HepG2 (cell line): ENCODE measurements at regions not wholly inside any gene's neighbourhood (a gene's known extent, or its start where the extent isn't known, plus 50 kb on each side); places are given as distances from the start of the nearest gene placed in this dataset.

Source experiments
- ATAC-seq: fragments of 200-7000 bp; cut with Tn5 transposase; 3 replicates; pipeline ENCODE4 v1.9.1; 2020; ENCODE audit warnings: mild to moderate bottlenecking, moderate library complexity
- BruUV-seq: library from RNA; stranded (reverse); fragments of 400-500 nt; replicated peaks from 2 replicates; lab custom pipeline; 2021; lab: Mats Ljungman, UMichigan
- CTCF ChIA-PET: fragments of 300-600 bp; formaldehyde crosslinking; extraction: SDS; loops from one replicate; lab custom pipeline; 2021; ENCODE audit warnings: low total read pairs, inconsistent platforms, low intra/inter-chr PET ratio; lab: Yijun Ruan, JAX
- POLR2A ChIA-PET: fragments of 350-600 bp; sonication (Branson Sonifier 250); formaldehyde crosslinking; loops from one replicate; lab custom pipeline; 2020; ENCODE audit warnings: antibody characterized with exemption, inconsistent platforms; lab: Yijun Ruan, JAX
- DNase-seq: peaks from one replicate; pipeline ENCODE4 v3.0.0-alpha.2; 2015; ENCODE audit warnings: low spot score
- FAIRE-seq: peaks from 3 replicates; lab custom pipeline; 2011; peaks lifted over from hg19 to GRCh38; lab: Jason Lieb, UNC
- H2AFZ ChIP-seq: one replicate; pipeline ENCODE4 v1.6.1; 2011; ENCODE audit warnings: low read length, inconsistent platforms
- H3K27ac ChIP-seq: fragments of 300-600 bp; 3 replicates; pipeline ENCODE4 v1.8.0; 2011; ENCODE audit warnings: mixed run types, mild to moderate bottlenecking, mixed read lengths, low read length, inconsistent platforms; ENCODE audit not compliant: insufficient read depth; ENCODE audit errors: extremely low read length
- H3K27me3 ChIP-seq, 2 experiments: fragments of 200-600 bp in 1 of 2; 2 replicates in 1 of 2; 3 replicates in 1 of 2; pipeline versions ENCODE4 v1.6.0 to v1.8.0; 2011; ENCODE audit warnings: low read length in 2 of 2, mild to moderate bottlenecking in 2 of 2, moderate library complexity in 2 of 2, inconsistent platforms in 1 of 2; ENCODE audit not compliant: insufficient read depth in 2 of 2, control insufficient read depth in 1 of 2
- H3K36me3 ChIP-seq, 2 experiments: fragments of 200-600 bp in 1 of 2; replicated peaks in 1 of 2; 2 replicates in 1 of 2; 3 replicates in 1 of 2; pipeline versions ENCODE4 v1.5.1 to v1.8.0; 2011; ENCODE audit warnings: low read length in 2 of 2, inconsistent platforms in 1 of 2; ENCODE audit not compliant: insufficient read depth in 2 of 2, control insufficient read depth in 1 of 2
- H3K4me1 ChIP-seq: 2 replicates; pipeline ENCODE4 v1.5.1; 2012; ENCODE audit warnings: low read length, inconsistent platforms; ENCODE audit not compliant: insufficient read depth
- H3K4me2 ChIP-seq: 2 replicates; pipeline ENCODE4 v1.6.0; 2011; ENCODE audit warnings: low read depth, low read length, inconsistent platforms
- H3K4me3 ChIP-seq, 3 experiments: fragments of 200-600 bp in 1 of 3; sonication (generic), shearing (Covaris generic) in 1 of 3; replicated peaks in 1 of 3; 2 replicates each; pipeline ENCODE4 v1.5.1; 2011 to 2016; ENCODE audit warnings: low read length in 3 of 3, inconsistent platforms in 2 of 3, low read depth in 2 of 3, mild to moderate bottlenecking in 2 of 3, control low read depth in 1 of 3, mixed read lengths in 1 of 3; ENCODE audit not compliant: insufficient read depth in 1 of 3
- H3K79me2 ChIP-seq: one replicate; pipeline ENCODE4 v1.6.1; 2011; ENCODE audit warnings: low read length, inconsistent platforms; ENCODE audit not compliant: insufficient read depth
- H3K9ac ChIP-seq: 2 replicates; pipeline ENCODE4 v1.6.0; 2011; ENCODE audit warnings: mild to moderate bottlenecking, low read depth, low read length, inconsistent platforms; ENCODE audit not compliant: insufficient read depth
- H3K9me3 ChIP-seq: 2 replicates; pipeline ENCODE4 v1.5.1; 2012; ENCODE audit warnings: mild to moderate bottlenecking, low read length
- H4K20me1 ChIP-seq: 2 replicates; pipeline ENCODE4 v1.6.0; 2011; ENCODE audit warnings: inconsistent platforms, mild to moderate bottlenecking, low read length, moderate library complexity; ENCODE audit not compliant: insufficient read depth
- KAT2B ChIP-seq: fragments of 150-350 bp; IDR thresholded peaks from 2 replicates; pipeline ENCODE4 v1.6.1; 2014; ENCODE audit warnings: low read depth, low read length, borderline replicate concordance
- TEAD3 ChIP-seq: optimal IDR thresholded peaks from 2 replicates; pipeline ENCODE3; 2016; ENCODE audit warnings: borderline replicate concordance
- ZBTB49 ChIP-seq: sonication (generic); formaldehyde crosslinking; IDR thresholded peaks from 2 replicates; pipeline ENCODE4 v1.4.0; 2020; ENCODE audit warnings: missing genetic modification reagents, borderline replicate concordance
- ZNF230 ChIP-seq: sonication (generic); formaldehyde crosslinking; IDR thresholded peaks from 2 replicates; pipeline ENCODE4 v1.4.0; 2020; ENCODE audit warnings: mild to moderate bottlenecking, missing genetic modification reagents
- WGBS: methylation state at CpG from one replicate; pipeline ENCODE4 v1.1.6; 2017; ENCODE audit warnings: low lambda C conversion rate; 5-methylcytosine and 5-hydroxymethylcytosine counted together
- in situ Hi-C: cut with HindIII; loops from 2 replicates; pipeline ENCODE4 v1.10.0; 2017; ENCODE audit warnings: low pct_unique_long_range_greater_than_20kb; ENCODE audit not compliant: extremely low pct_ligation_motif_present
- intact Hi-C: fragments of 100-400 bp; cut with micrococcal nuclease; formaldehyde crosslinking; loops from one replicate; pipeline ENCODE4 v1.10.0; 2022; ENCODE audit not compliant: unreplicated experiment
- TF ChIP-seq, protein P1 (sequence below): sonication (generic); formaldehyde crosslinking; IDR thresholded peaks from 2 replicates; pipeline ENCODE4 v1.8.0; 2023; ENCODE audit warnings: mild to moderate bottlenecking, missing genetic modification reagents
- TF ChIP-seq, protein P2 (sequence below): sonication (generic); formaldehyde crosslinking; IDR thresholded peaks from 2 replicates; pipeline ENCODE4 v1.4.0; 2020; ENCODE audit warnings: missing genetic modification reagents

GRCh38 chr2:143824791-143825190 is 695.1 kb downstream of the ZEB2 start:
- no peak for ATAC-seq
- in situ Hi-C loops = no loop called here
- WGBS = 25% methylated on average over 3 of the region's 3 CpGs

More at GRCh38 chr2:143824791-143825190, 695.1 kb downstream of the ZEB2 start:
- Histone ChIP-seq H3K27ac (no peak overlapping the region), H3K27me3 (no peaks in the 10 kb centered on the region), H2AFZ (no peak overlapping the region), H4K20me1 (no peaks in the 10 kb centered on the region), H3K4me2 (no peak overlapping the region), H3K79me2 (no peaks in the 10 kb centered on the region), H3K36me3 (no peaks in the 10 kb centered on the region), H3K9ac (no peak overlapping the region), H3K4me1 (no peaks in the 10 kb centered on the region), H3K4me3 (no peak overlapping the region), H3K9me3 (no peaks in the 10 kb centered on the region)
- TF ChIP-seq, protein P1, sequence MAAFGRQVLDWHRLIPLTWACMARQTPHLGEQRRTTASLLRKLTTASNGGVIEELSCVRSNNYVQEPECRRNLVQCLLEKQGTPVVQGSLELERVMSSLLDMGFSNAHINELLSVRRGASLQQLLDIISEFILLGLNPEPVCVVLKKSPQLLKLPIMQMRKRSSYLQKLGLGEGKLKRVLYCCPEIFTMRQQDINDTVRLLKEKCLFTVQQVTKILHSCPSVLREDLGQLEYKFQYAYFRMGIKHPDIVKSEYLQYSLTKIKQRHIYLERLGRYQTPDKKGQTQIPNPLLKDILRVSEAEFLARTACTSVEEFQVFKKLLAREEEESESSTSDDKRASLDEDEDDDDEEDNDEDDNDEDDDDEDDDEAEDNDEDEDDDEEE (CRISPR knock-in tag) = no peak
- TF ChIP-seq, protein P2, sequence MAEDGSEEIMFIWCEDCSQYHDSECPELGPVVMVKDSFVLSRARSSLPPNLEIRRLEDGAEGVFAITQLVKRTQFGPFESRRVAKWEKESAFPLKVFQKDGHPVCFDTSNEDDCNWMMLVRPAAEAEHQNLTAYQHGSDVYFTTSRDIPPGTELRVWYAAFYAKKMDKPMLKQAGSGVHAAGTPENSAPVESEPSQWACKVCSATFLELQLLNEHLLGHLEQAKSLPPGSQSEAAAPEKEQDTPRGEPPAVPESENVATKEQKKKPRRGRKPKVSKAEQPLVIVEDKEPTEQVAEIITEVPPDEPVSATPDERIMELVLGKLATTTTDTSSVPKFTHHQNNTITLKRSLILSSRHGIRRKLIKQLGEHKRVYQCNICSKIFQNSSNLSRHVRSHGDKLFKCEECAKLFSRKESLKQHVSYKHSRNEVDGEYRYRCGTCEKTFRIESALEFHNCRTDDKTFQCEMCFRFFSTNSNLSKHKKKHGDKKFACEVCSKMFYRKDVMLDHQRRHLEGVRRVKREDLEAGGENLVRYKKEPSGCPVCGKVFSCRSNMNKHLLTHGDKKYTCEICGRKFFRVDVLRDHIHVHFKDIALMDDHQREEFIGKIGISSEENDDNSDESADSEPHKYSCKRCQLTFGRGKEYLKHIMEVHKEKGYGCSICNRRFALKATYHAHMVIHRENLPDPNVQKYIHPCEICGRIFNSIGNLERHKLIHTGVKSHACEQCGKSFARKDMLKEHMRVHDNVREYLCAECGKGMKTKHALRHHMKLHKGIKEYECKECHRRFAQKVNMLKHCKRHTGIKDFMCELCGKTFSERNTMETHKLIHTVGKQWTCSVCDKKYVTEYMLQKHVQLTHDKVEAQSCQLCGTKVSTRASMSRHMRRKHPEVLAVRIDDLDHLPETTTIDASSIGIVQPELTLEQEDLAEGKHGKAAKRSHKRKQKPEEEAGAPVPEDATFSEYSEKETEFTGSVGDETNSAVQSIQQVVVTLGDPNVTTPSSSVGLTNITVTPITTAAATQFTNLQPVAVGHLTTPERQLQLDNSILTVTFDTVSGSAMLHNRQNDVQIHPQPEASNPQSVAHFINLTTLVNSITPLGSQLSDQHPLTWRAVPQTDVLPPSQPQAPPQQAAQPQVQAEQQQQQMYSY (CRISPR knock-in tag) = no peak
- TF ChIP-seq ZBTB49 (CRISPR knock-in tag) (no peak), TEAD3 (CRISPR knock-in tag) (no peak), ZNF230 (CRISPR knock-in tag) (no peak), KAT2B (no peak)
- BruUV-seq = no TSS peak
- FAIRE-seq (no peak), DNase-seq (no peak)
- ChIA-PET POLR2A (no interaction called here), CTCF (no interaction called here)
- intact Hi-C loops = no loop called here
